SK-N-SH (cell line): ENCODE measurements at regions not wholly inside any gene's neighbourhood (a gene's known extent, or its start where the extent isn't known, plus 50 kb on each side); places are given as distances from the start of the nearest gene placed in this dataset.

Source experiments
- JUND ChIP-seq: IDR thresholded peaks from 2 replicates; pipeline ENCODE4 v1.4.0; 2012
- POLR2AphosphoS5 ChIP-seq: IDR thresholded peaks from 2 replicates; pipeline ENCODE4 v1.6.1; 2012; ENCODE audit warnings: low read depth, low read length
- TEAD4 ChIP-seq: IDR thresholded peaks from 2 replicates; pipeline ENCODE4 v1.4.0; 2012; ENCODE audit warnings: mild to moderate bottlenecking, borderline replicate concordance; ENCODE audit not compliant: insufficient read depth
- YY1 ChIP-seq: IDR thresholded peaks from 2 replicates; pipeline ENCODE4 v1.4.0; 2012; ENCODE audit warnings: low read depth, mild to moderate bottlenecking
- TF ChIP-seq, protein P1 (sequence below): fragments of 200-600 bp; sonication (generic); IDR thresholded peaks from 2 replicates; pipeline ENCODE4 v1.6.1; 2017; ENCODE audit warnings: antibody characterized with exemption, mild to moderate bottlenecking, moderate library complexity
- TF ChIP-seq, protein P2 (sequence below): fragments of 150-350 bp; IDR thresholded peaks from 2 replicates; pipeline ENCODE4 v1.6.1; 2016; ENCODE audit warnings: mild to moderate bottlenecking, low read depth, low read length

DNA sequence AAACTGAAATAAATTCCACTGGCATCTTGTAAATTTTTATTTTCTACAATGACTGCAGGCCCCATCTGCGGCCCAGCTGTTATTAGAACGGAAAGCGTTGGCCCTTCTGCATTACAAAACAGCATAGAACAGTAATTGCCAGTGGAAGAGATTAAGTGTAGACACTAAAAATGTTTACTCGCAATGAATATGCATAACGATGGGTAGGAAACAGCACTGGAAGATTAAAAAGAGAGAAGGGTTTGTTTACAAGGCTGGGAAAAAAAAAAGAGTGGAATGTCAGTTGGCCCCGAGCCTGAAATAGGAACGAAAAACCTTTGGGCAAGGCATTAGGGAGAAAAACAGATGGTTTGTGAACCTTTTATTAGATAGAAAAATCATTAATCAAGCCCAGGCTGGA lies 275.9 kb upstream of the TCF4 start:
- TF ChIP-seq TEAD4 (no peak), POLR2AphosphoS5 (no peak), YY1 (no peak), JUND (no peak)
- TF ChIP-seq, protein P1, sequence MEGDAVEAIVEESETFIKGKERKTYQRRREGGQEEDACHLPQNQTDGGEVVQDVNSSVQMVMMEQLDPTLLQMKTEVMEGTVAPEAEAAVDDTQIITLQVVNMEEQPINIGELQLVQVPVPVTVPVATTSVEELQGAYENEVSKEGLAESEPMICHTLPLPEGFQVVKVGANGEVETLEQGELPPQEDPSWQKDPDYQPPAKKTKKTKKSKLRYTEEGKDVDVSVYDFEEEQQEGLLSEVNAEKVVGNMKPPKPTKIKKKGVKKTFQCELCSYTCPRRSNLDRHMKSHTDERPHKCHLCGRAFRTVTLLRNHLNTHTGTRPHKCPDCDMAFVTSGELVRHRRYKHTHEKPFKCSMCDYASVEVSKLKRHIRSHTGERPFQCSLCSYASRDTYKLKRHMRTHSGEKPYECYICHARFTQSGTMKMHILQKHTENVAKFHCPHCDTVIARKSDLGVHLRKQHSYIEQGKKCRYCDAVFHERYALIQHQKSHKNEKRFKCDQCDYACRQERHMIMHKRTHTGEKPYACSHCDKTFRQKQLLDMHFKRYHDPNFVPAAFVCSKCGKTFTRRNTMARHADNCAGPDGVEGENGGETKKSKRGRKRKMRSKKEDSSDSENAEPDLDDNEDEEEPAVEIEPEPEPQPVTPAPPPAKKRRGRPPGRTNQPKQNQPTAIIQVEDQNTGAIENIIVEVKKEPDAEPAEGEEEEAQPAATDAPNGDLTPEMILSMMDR: no peak
- TF ChIP-seq, protein P2, sequence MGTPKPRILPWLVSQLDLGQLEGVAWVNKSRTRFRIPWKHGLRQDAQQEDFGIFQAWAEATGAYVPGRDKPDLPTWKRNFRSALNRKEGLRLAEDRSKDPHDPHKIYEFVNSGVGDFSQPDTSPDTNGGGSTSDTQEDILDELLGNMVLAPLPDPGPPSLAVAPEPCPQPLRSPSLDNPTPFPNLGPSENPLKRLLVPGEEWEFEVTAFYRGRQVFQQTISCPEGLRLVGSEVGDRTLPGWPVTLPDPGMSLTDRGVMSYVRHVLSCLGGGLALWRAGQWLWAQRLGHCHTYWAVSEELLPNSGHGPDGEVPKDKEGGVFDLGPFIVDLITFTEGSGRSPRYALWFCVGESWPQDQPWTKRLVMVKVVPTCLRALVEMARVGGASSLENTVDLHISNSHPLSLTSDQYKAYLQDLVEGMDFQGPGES: no peak
